Thoracic aorta (tissue), 2 donors: ENCODE measurements at regions not wholly inside any gene's neighbourhood (a gene's known extent, or its start where the extent isn't known, plus 50 kb on each side); places are given as distances from the start of the nearest gene placed in this dataset.

Experiments
- ATAC-seq: fragments of 150-250 bp; one replicate; pipeline ENCODE4 v1.8.0; 2017; ENCODE audit warnings: low read depth; ENCODE audit not compliant: insufficient number of reproducible peaks, low FRiP score
- DNase-seq: peaks from one replicate; pipeline ENCODE4 v3.0.0-alpha.2; 2020; ENCODE audit warnings: low spot score
- H3K27ac ChIP-seq, 2 donors: fragments of 200-600 bp; sonication (generic); 1 replicate in 1 of 2; 2 replicates in 1 of 2; pipeline ENCODE4 v1.5.1; 2016; ENCODE audit warnings: mild to moderate bottlenecking in 2 of 2, moderate library complexity in 2 of 2
- H3K27me3 ChIP-seq: fragments of 200-600 bp; sonication (generic); replicated peaks from 2 replicates; pipeline ENCODE4 v1.6.0; 2016; ENCODE audit warnings: mild to moderate bottlenecking; ENCODE audit not compliant: insufficient read depth
- H3K36me3 ChIP-seq: fragments of 200-600 bp; sonication (generic); one replicate; pipeline ENCODE4 v1.5.1; 2016
- H3K4me1 ChIP-seq, 2 donors: fragments of 200-600 bp; sonication (generic); 1 replicate in 1 of 2; 2 replicates in 1 of 2; pipeline versions ENCODE4 v1.5.1 to v1.6.0; 2016; ENCODE audit warnings: low read depth in 2 of 2, mild to moderate bottlenecking in 1 of 2; ENCODE audit not compliant: control insufficient read depth in 1 of 2
- H3K4me3 ChIP-seq: fragments of 200-600 bp; sonication (generic); 2 replicates; pipeline ENCODE4 v1.5.1; 2016; ENCODE audit warnings: mild to moderate bottlenecking
- H3K9me3 ChIP-seq: fragments of 200-600 bp; sonication (generic); 2 replicates; pipeline ENCODE4 v1.5.1; 2016
- TF ChIP-seq, protein P1 (sequence below): fragments of 200-600 bp; sonication (generic); IDR thresholded peaks from one replicate; pipeline ENCODE4 v1.5.1; 2019; ENCODE audit warnings: antibody characterized with exemption

DNA sequence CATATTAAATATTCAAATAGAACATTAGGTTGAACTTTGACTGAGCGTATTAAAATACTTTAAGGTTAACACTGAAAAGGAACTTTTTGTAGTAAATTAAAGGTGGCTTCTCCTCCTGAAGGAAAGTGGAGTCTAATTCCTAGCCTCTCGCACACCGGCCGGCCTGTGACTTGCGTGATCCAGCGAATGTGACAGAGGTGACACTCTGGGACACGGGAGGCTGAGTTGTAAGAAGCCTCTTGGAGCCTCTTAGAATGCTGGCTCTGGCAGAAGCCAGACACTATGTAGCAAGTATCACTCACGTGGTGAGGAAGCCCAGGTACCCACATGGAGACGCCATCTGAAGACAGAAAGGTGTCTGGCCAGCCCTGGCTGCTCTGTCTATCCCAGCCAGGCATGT is 64.9 kb upstream of the NSMCE3 start:
- Histone ChIP-seq H3K9me3 (no peaks in the 10 kb centered on the region), H3K27ac (no peak overlapping the region), H3K36me3 (no peaks in the 10 kb centered on the region), H3K4me3 (no peak overlapping the region), H3K27me3 (no peaks in the 10 kb centered on the region), H3K4me1 (no peaks in the 10 kb centered on the region)
- TF ChIP-seq, protein P1, sequence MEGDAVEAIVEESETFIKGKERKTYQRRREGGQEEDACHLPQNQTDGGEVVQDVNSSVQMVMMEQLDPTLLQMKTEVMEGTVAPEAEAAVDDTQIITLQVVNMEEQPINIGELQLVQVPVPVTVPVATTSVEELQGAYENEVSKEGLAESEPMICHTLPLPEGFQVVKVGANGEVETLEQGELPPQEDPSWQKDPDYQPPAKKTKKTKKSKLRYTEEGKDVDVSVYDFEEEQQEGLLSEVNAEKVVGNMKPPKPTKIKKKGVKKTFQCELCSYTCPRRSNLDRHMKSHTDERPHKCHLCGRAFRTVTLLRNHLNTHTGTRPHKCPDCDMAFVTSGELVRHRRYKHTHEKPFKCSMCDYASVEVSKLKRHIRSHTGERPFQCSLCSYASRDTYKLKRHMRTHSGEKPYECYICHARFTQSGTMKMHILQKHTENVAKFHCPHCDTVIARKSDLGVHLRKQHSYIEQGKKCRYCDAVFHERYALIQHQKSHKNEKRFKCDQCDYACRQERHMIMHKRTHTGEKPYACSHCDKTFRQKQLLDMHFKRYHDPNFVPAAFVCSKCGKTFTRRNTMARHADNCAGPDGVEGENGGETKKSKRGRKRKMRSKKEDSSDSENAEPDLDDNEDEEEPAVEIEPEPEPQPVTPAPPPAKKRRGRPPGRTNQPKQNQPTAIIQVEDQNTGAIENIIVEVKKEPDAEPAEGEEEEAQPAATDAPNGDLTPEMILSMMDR, result no peak
- DNase-seq (no peak), ATAC-seq (no peak)

DNA sequence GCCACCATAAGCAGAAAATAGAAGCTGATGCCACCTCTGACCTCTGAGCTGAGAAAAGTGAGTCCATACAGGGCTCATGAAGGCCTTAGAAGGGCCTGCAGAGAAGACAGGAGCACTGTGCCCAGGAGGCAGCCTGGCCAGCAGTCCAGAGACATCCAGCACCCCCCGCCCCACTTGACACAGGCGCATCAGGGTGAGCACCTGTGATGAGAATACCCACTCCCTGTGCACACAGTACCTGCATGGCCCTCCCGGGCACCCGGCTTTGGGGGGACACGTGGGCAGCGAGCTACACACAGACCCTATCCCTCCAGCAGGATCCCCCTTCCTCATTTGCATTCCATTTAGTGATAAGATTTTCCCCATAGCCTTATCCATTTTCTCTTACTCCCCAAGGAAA is 63.6 kb upstream of the NSMCE3 start:
- ATAC-seq (no peak), DNase-seq (no peak)
- no peaks in the 10 kb centered on the region for H3K27me3 ChIP-seq
- H3K4me1 ChIP-seq, result no peaks in the 10 kb centered on the region
- no peak overlapping the region for H3K4me3 ChIP-seq
- no peaks in the 10 kb centered on the region for H3K9me3 ChIP-seq
- H3K36me3 ChIP-seq, result no peaks in the 10 kb centered on the region
- H3K27ac ChIP-seq, result no peak overlapping the region
- TF ChIP-seq, protein P1, result no peak

DNA sequence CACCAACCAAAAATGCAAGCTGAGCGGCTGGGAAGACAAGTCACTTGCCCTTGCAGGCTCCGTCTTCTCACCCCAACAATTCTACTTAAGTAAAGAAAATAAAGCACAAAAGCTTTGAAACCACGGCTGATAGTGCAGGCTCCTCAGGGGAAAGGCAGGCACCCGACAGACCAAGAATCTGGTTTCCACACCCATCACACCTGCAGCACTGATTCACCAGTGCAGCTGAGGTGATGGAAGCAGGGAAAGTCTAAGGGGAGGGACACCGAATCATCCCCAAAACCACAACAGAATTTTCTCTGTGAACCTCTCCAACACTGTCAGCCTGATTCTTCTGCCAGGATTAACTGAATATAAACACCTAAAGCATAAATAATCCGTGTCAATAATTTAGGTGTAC is 62.0 kb upstream of the NSMCE3 start:
- H3K4me3 ChIP-seq, result no peak overlapping the region
- DNase-seq (no peak), ATAC-seq (no peak)
- no peaks in the 10 kb centered on the region for H3K27me3 ChIP-seq
- TF ChIP-seq, protein P1, result no peak
- no peak overlapping the region for H3K27ac ChIP-seq
- H3K4me1 ChIP-seq, result no peaks in the 10 kb centered on the region
- no peaks in the 10 kb centered on the region for H3K9me3 ChIP-seq
- H3K36me3 ChIP-seq, result no peaks in the 10 kb centered on the region

DNA sequence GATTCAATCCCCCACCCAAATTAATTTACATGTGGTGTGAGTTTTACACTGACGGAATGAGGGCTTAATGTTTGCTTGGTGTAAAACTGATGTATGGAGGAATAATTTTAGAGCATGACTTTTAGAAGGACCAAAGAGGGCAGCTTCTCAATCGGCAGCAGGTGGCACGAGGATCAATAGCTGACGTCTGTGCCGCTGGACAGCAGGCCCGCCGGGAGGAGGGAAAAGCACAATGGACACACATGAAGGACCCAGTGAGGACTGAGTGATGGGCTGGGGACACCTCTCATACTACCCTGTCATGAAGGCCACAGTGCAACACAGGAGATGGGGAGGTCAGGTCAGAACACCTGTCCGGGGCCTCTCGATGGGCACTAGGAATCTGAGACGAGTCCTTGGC is 61.4 kb upstream of the NSMCE3 start:
- no peak for DNase-seq
- no peak overlapping the region for H3K27ac ChIP-seq
- no peaks in the 10 kb centered on the region for H3K27me3 ChIP-seq
- H3K9me3 ChIP-seq, result no peaks in the 10 kb centered on the region
- no peak overlapping the region for H3K4me3 ChIP-seq
- TF ChIP-seq, protein P1, result no peak
- ATAC-seq, result no peak
- no peaks in the 10 kb centered on the region for H3K4me1 ChIP-seq
- no peaks in the 10 kb centered on the region for H3K36me3 ChIP-seq

DNA sequence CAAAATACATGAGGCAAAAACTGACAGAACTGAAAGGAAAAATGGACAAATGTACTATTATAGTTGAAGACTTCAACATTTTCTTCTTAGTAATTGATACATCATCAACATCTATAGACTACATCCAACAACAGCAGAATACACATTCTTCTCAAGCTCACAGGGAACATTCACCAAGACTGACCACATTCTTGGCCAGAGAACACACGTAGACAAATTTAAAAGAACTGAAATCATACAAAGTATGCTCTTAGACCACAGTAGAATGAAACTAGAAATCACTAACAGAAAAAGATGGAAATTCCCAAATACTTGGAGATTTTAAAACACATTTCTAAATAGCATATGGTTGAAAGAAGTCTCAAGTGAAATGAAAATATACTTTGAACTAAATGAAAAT is 55.1 kb upstream of the NSMCE3 start:
- TF ChIP-seq, protein P1, result no peak
- H3K27me3 ChIP-seq, result no peaks in the 10 kb centered on the region
- H3K4me1 ChIP-seq, result no peaks in the 10 kb centered on the region
- H3K36me3 ChIP-seq, result no peaks in the 10 kb centered on the region
- no peaks in the 10 kb centered on the region for H3K9me3 ChIP-seq
- ATAC-seq, result no peak
- H3K27ac ChIP-seq, result no peak overlapping the region
- no peak for DNase-seq
- no peak overlapping the region for H3K4me3 ChIP-seq
